ENCODE measurements at regions not wholly inside any gene's neighbourhood (a gene's known extent, or its start where the extent isn't known, plus 50 kb on each side); places are given as distances from the start of the nearest gene placed in this dataset.

GRCh38 chr10:33398796-33399195 lies 64.3 kb upstream of the NRP1 start:
- no peak for TF ChIP-seq CTCF (IDR thresholded peaks at IDR 0.05)
- TF ChIP-seq POLR2A (IDR thresholded peaks at IDR 0.05) = no peak
